RWPE1 (cell line): ENCODE measurements at regions not wholly inside any gene's neighbourhood (a gene's known extent, or its start where the extent isn't known, plus 50 kb on each side); places are given as distances from the start of the nearest gene placed in this dataset.

Experiments
- CTCF ChIA-PET: fragments of 350-600 bp; sonication (Branson Sonifier 250); formaldehyde crosslinking; extraction: SDS; loops from one replicate; lab custom pipeline; 2021; lab: Yijun Ruan, JAX
- POLR2A ChIA-PET: fragments of 400-600 bp; formaldehyde crosslinking; extraction: SDS; loops from one replicate; lab custom pipeline; 2020; ENCODE audit warnings: antibody characterized with exemption; ENCODE audit not compliant: low non-redundant PET; lab: Yijun Ruan, JAX
- DNase-seq: peaks from one replicate; pipeline ENCODE4 v3.0.0; 2012; ENCODE audit warnings: low spot score
- H3K27ac ChIP-seq: fragments of 450-650 bp; 2 replicates; pipeline ENCODE4 v1.5.1; 2017
- CTCF ChIP-seq: fragments of 450-650 bp; conservative IDR thresholded peaks from 2 replicates; pipeline ENCODE4 v1.5.1; 2017; ENCODE audit warnings: low read depth, mild to moderate bottlenecking

- CTCF ChIA-PET = no interaction called here
These were observed 157.6 kb upstream of the FAT3 start for GRCh38 chr11:92067016-92067415.

GRCh38 chr11:92061456-92062062 lies 163.1 kb upstream of the FAT3 start:
- ChIA-PET CTCF (no interaction called here), POLR2A (no interaction called here)
- H3K27ac ChIP-seq = no peak overlapping the region
- no peak for DNase-seq
- TF ChIP-seq CTCF = no peak

More at GRCh38 chr11:92067016-92067415, 157.6 kb upstream of the FAT3 start:
- DNase-seq = no peak
- POLR2A ChIA-PET = no interaction called here
- no peak overlapping the region for H3K27ac ChIP-seq
- TF ChIP-seq CTCF = no peak

- DNase-seq = no peak
- no peak for TF ChIP-seq CTCF
- CTCF ChIA-PET = no interaction called here
- H3K27ac ChIP-seq = no peak overlapping the region
- POLR2A ChIA-PET = no interaction called here
These were observed 166.7 kb upstream of the FAT3 start for GRCh38 chr11:92057849-92058442.

- TF ChIP-seq CTCF = no peak
These were observed 171.4 kb upstream of the FAT3 start for GRCh38 chr11:92053216-92053615.

GRCh38 chr11:92050305-92050704 lies 174.3 kb upstream of the FAT3 start:
- H3K27ac ChIP-seq = no peak overlapping the region
- DNase-seq = no peak
- TF ChIP-seq CTCF = no peak
- POLR2A ChIA-PET = no interaction called here
- CTCF ChIA-PET = interaction anchor here (0.6 kb wide), 1 partner anchor 105 kb away, joined by 3 read pairs; no protein-coding TSS in a partner anchor

More at GRCh38 chr11:92053216-92053615, 171.4 kb upstream of the FAT3 start:
- ChIA-PET CTCF (no interaction called here), POLR2A (interaction anchor here (0.6 kb wide), 1 partner anchor 802 kb away, joined by 3 read pairs; no protein-coding TSS in a partner anchor)
- DNase-seq = no peak
- H3K27ac ChIP-seq = no peak overlapping the region

GRCh38 chr11:92048415-92048814 lies 176.2 kb upstream of the FAT3 start:
- ChIA-PET POLR2A (no interaction called here), CTCF (no interaction called here)
- no peak for TF ChIP-seq CTCF
- no peak overlapping the region for H3K27ac ChIP-seq
- DNase-seq = peak; percentile 31
